Effector memory CD8-positive, alpha-beta T cell (primary cell): ENCODE measurements at regions not wholly inside any gene's neighbourhood (a gene's known extent, or its start where the extent isn't known, plus 50 kb on each side); places are given as distances from the start of the nearest gene placed in this dataset.
"Not testable (repeated sequence)": the region's sequence is repeated elsewhere in the genome, so short reads cannot be mapped to it uniquely, and the experiment has no call there.

Experiments
- ATAC-seq: fragments of 150-1000 bp; cut with Tn5 transposase; replicated peaks from 2 replicates; pipeline ENCODE4 v1.10.0; 2021; ENCODE audit warnings: mild to moderate bottlenecking, moderate library complexity
- DNase-seq, 3 experiments: peaks; one replicate each; pipeline ENCODE4 v3.0.0; 2021
- H3K27ac Mint-ChIP-seq, 2 donors: one replicate each; pipeline ENCODE4 v1.8.0; 2022; ENCODE audit warnings: mild to moderate bottlenecking in 2 of 2, mixed read lengths in 2 of 2, moderate library complexity in 2 of 2
- H3K27me3 Mint-ChIP-seq, 2 donors: one replicate each; pipeline ENCODE4 v1.8.0; 2022; ENCODE audit warnings: mixed read lengths in 2 of 2
- H3K36me3 Mint-ChIP-seq: one replicate; pipeline ENCODE4 v1.8.0; 2022; ENCODE audit warnings: mild to moderate bottlenecking, moderate library complexity, mixed read lengths; ENCODE audit not compliant: insufficient read depth
- H3K4me1 Mint-ChIP-seq, 2 donors: one replicate each; pipeline ENCODE4 v1.8.0; 2022; ENCODE audit warnings: low read depth in 2 of 2, mixed read lengths in 2 of 2
- H3K4me3 Mint-ChIP-seq, 2 donors: one replicate each; pipeline ENCODE4 v1.8.0; 2022; ENCODE audit warnings: mild to moderate bottlenecking in 2 of 2, mixed read lengths in 2 of 2, moderate library complexity in 2 of 2
- H3K9me3 Mint-ChIP-seq, 2 donors: one replicate each; pipeline ENCODE4 v1.8.0; 2022; ENCODE audit warnings: mixed read lengths in 2 of 2

- Mint-ChIP-seq H3K4me3 (no peak overlapping the region), H3K36me3 (peaks cover 2% of the 10 kb centered on the region), H3K9me3 (peaks cover 1 to 2% of the 10 kb centered on the region in 2 donors), H3K4me1 (no peaks in the 10 kb centered on the region), H3K27ac (no peak overlapping the region), H3K27me3 (no peaks in the 10 kb centered on the region)
- DNase-seq (no peak), ATAC-seq (no peak)
Observed at GRCh38 chr4:162852642-162853041, 314.0 kb downstream of the NAF1 start.

- H3K36me3 Mint-ChIP-seq, H3K27ac Mint-ChIP-seq, H3K9me3 Mint-ChIP-seq, ATAC-seq, H3K27me3 Mint-ChIP-seq, H3K4me1 Mint-ChIP-seq, DNase-seq, H3K4me3 Mint-ChIP-seq: not testable (repeated sequence)
Observed at GRCh38 chr4:162851241-162851758, 315.4 kb downstream of the NAF1 start.

- no peak overlapping the region for H3K27ac Mint-ChIP-seq
- no peaks in the 10 kb centered on the region for H3K36me3 Mint-ChIP-seq
- H3K9me3 Mint-ChIP-seq: peaks cover 0 to 2% of the 10 kb centered on the region in 2 donors
- no peaks in the 10 kb centered on the region for H3K4me1 Mint-ChIP-seq
- DNase-seq (no peak), ATAC-seq (no peak)
- H3K4me3 Mint-ChIP-seq: no peak overlapping the region
- no peaks in the 10 kb centered on the region for H3K27me3 Mint-ChIP-seq
Observed at GRCh38 chr4:162849937-162850336, 316.8 kb downstream of the NAF1 start.

GRCh38 chr4:162847945-162848549 lies 318.6 kb downstream of the NAF1 start:
- H3K36me3 Mint-ChIP-seq: no peaks in the 10 kb centered on the region
- peaks cover 0 to 2% of the 10 kb centered on the region in 2 donors for H3K9me3 Mint-ChIP-seq
- no peak overlapping the region for H3K4me3 Mint-ChIP-seq
- H3K27ac Mint-ChIP-seq: no peak overlapping the region
- no peak for DNase-seq
- H3K4me1 Mint-ChIP-seq: no peaks in the 10 kb centered on the region
- no peak for ATAC-seq
- H3K27me3 Mint-ChIP-seq: no peaks in the 10 kb centered on the region

GRCh38 chr4:162841753-162842152 lies 324.9 kb downstream of the NAF1 start:
- no peaks in the 10 kb centered on the region for H3K36me3 Mint-ChIP-seq
- H3K27ac Mint-ChIP-seq: no peak overlapping the region
- no peak overlapping the region for H3K4me3 Mint-ChIP-seq
- no peak for DNase-seq
- ATAC-seq: no peak
- H3K4me1 Mint-ChIP-seq: no peaks in the 10 kb centered on the region
- H3K27me3 Mint-ChIP-seq: no peaks in the 10 kb centered on the region
- peaks cover 2 to 8% of the 10 kb centered on the region in 2 donors for H3K9me3 Mint-ChIP-seq

GRCh38 chr4:162839814-162840213 lies 326.9 kb downstream of the NAF1 start:
- Mint-ChIP-seq H3K4me3 (no peak overlapping the region), H3K27ac (no peak overlapping the region), H3K27me3 (no peaks in the 10 kb centered on the region), H3K4me1 (no peaks in the 10 kb centered on the region), H3K36me3 (no peaks in the 10 kb centered on the region), H3K9me3 (peaks cover 8 to 9% of the 10 kb centered on the region in 2 donors)
- DNase-seq (no peak), ATAC-seq (no peak)

- H3K36me3 Mint-ChIP-seq: no peaks in the 10 kb centered on the region
- H3K9me3 Mint-ChIP-seq: peaks cover 9 to 11% of the 10 kb centered on the region in 2 donors
- H3K4me1 Mint-ChIP-seq: no peaks in the 10 kb centered on the region
- no peak overlapping the region for H3K4me3 Mint-ChIP-seq
- ATAC-seq (no peak), DNase-seq (no peak)
- no peaks in the 10 kb centered on the region for H3K27me3 Mint-ChIP-seq
- no peak overlapping the region for H3K27ac Mint-ChIP-seq
Observed at GRCh38 chr4:162838671-162839070, 328.0 kb downstream of the NAF1 start.

GRCh38 chr4:162837679-162838078 lies 329.0 kb downstream of the NAF1 start:
- DNase-seq (no peak), ATAC-seq (no peak)
- H3K36me3 Mint-ChIP-seq: no peaks in the 10 kb centered on the region
- H3K27me3 Mint-ChIP-seq: no peaks in the 10 kb centered on the region
- no peaks in the 10 kb centered on the region for H3K4me1 Mint-ChIP-seq
- no peak overlapping the region for H3K27ac Mint-ChIP-seq
- no peak overlapping the region for H3K4me3 Mint-ChIP-seq
- H3K9me3 Mint-ChIP-seq: peaks cover 9 to 16% of the 10 kb centered on the region in 2 donors

- DNase-seq (no peak), ATAC-seq (no peak)
- Mint-ChIP-seq H3K9me3 (peaks cover 9 to 16% of the 10 kb centered on the region in 2 donors), H3K36me3 (no peaks in the 10 kb centered on the region), H3K4me1 (no peaks in the 10 kb centered on the region), H3K27ac (no peak overlapping the region), H3K27me3 (no peaks in the 10 kb centered on the region), H3K4me3 (no peak overlapping the region)
Observed at GRCh38 chr4:162837241-162837640, 329.4 kb downstream of the NAF1 start.

- Mint-ChIP-seq H3K4me3 (no peak overlapping the region), H3K9me3 (peaks cover 9 to 16% of the 10 kb centered on the region in 2 donors), H3K4me1 (no peaks in the 10 kb centered on the region), H3K27ac (no peak overlapping the region), H3K27me3 (no peaks in the 10 kb centered on the region), H3K36me3 (no peaks in the 10 kb centered on the region)
- no peak for ATAC-seq
- no peak for DNase-seq
Observed at GRCh38 chr4:162836773-162837172, 329.9 kb downstream of the NAF1 start.

- ATAC-seq, H3K4me1 Mint-ChIP-seq, H3K27me3 Mint-ChIP-seq, H3K4me3 Mint-ChIP-seq, DNase-seq, H3K27ac Mint-ChIP-seq, H3K36me3 Mint-ChIP-seq: not testable (repeated sequence)
- peaks cover 9 to 16% of the 10 kb centered on the region in 2 donors for H3K9me3 Mint-ChIP-seq
Observed at GRCh38 chr4:162836258-162836657, 330.4 kb downstream of the NAF1 start.

- no peak overlapping the region for H3K4me3 Mint-ChIP-seq
- no peaks in the 10 kb centered on the region for H3K27me3 Mint-ChIP-seq
- ATAC-seq (no peak), DNase-seq (no peak)
- peaks cover 7 to 15% of the 10 kb centered on the region in 2 donors for H3K9me3 Mint-ChIP-seq
- no peak overlapping the region for H3K27ac Mint-ChIP-seq
- H3K36me3 Mint-ChIP-seq: no peaks in the 10 kb centered on the region
- H3K4me1 Mint-ChIP-seq: no peaks in the 10 kb centered on the region
Observed at GRCh38 chr4:162830899-162831298, 335.8 kb downstream of the NAF1 start.

GRCh38 chr4:162817374-162817773 lies 349.3 kb downstream of the NAF1 start:
- ATAC-seq: not testable (repeated sequence)

GRCh38 chr4:162804351-162804924 lies 362.3 kb downstream of the NAF1 start:
- Mint-ChIP-seq H3K9me3 (peaks cover 7 to 8% of the 10 kb centered on the region in 2 donors), H3K27me3 (no peaks in the 10 kb centered on the region), H3K4me1 (no peaks in the 10 kb centered on the region), H3K27ac (no peak overlapping the region), H3K4me3 (no peak overlapping the region), H3K36me3 (no peaks in the 10 kb centered on the region)
- no peak for DNase-seq
- ATAC-seq: no peak

More at GRCh38 chr4:162817374-162817773, 349.3 kb downstream of the NAF1 start:
- H3K4me3 Mint-ChIP-seq, H3K27me3 Mint-ChIP-seq, H3K9me3 Mint-ChIP-seq, H3K36me3 Mint-ChIP-seq, H3K4me1 Mint-ChIP-seq, H3K27ac Mint-ChIP-seq, DNase-seq: not testable (repeated sequence)
